Muscle of arm (tissue), 1 donor: ENCODE measurements at regions not wholly inside any gene's neighbourhood (a gene's known extent, or its start where the extent isn't known, plus 50 kb on each side); places are given as distances from the start of the nearest gene placed in this dataset.
"Not testable (repeated sequence)": the region's sequence is repeated elsewhere in the genome, so short reads cannot be mapped to it uniquely, and the experiment has no call there.

Experiments
- DNase-seq: peaks from one replicate; pipeline ENCODE4 v3.0.0-alpha.2; 2013

GRCh38 chr10:18868919-18869318 is 179.7 kb upstream of the MALRD1 start:
- no peak for DNase-seq

DNA sequence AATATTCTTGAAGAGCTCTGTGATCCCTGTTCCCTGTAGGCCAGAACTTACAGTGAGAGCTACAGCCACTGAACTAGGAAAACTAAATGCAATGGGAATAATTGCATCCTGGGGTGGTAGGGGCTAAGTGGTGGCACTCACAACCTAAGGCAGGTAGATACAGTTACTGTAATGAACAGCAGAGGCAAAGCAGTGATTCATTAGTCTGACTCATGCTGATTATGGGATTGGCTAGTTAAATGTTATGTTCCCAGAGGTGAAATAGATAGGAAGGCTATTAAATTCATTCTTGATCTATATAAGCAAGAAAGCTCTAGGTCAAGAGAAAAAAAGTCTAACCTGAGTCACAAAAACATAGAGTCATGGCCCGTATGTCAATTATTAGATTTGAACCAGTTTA is 173.1 kb upstream of the MALRD1 start:
- DNase-seq: no peak

DNA sequence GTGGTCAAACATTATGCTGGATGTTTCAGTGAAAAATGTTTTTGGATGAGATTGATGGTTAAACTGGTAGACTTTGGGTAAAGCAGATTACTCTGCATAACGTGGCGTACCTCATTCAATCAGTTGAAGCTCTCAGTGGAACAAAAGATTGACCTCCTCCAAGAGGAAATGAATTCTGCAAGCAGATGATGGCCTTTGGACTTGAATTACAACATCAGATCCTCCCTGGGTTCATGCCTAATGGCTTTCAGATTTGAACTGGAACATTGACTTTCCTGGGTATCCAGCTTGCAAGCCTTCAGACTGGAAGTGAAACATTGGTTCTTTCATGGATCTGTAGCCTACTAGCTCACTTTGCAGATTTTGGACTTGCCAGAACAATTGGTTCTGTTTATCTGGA is 169.3 kb upstream of the MALRD1 start:
- no peak for DNase-seq

- DNase-seq: no peak
Observed at GRCh38 chr10:18880530-18880929, 168.1 kb upstream of the MALRD1 start.

GRCh38 chr10:18886102-18886501 is 162.5 kb upstream of the MALRD1 start:
- DNase-seq: no peak

- DNase-seq: no peak
Observed at GRCh38 chr10:18906636-18907035, 142.0 kb upstream of the MALRD1 start.

DNA sequence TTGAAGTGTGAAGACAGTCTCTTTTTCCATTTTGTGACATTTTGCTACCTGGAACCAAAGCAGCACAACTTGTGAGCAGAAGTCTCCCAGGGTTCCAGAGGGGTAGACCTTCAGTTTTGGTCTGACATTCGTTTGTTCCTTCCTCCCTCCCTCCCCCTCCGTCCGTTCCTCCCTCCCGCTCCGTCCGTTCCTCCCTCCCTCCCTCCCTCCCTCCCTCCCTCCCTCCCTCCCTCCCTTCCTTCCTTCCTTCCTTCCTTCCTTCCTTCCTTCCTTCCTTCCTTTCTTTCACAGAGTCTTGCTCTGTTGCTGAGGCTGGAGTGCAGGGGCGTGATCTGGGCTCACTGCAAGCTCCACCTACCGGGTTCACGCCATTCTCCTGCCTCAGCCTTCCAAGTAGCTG is 131.2 kb upstream of the MALRD1 start:
- DNase-seq: not testable (repeated sequence)

DNA sequence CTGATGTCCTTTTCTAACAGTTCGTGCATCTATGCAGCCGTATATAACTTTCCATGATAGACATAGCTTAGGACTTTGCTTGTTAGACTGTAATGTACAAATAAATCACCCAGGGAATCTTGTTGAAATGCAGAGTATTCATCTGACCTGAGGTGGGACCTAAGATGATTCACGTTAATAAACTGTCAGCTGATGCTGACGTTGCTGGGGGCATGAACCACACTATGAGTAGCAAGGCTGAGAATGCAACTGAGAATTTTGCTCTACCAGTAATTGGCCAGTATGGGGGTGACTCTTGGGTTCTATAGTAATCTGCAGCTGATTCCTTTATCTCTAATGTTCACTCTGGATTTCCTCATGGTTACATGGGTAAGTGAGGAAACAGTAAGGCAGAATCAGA is 130.1 kb upstream of the MALRD1 start:
- no peak for DNase-seq

GRCh38 chr10:18949391-18949790 is 99.2 kb upstream of the MALRD1 start:
- DNase-seq: no peak

DNA sequence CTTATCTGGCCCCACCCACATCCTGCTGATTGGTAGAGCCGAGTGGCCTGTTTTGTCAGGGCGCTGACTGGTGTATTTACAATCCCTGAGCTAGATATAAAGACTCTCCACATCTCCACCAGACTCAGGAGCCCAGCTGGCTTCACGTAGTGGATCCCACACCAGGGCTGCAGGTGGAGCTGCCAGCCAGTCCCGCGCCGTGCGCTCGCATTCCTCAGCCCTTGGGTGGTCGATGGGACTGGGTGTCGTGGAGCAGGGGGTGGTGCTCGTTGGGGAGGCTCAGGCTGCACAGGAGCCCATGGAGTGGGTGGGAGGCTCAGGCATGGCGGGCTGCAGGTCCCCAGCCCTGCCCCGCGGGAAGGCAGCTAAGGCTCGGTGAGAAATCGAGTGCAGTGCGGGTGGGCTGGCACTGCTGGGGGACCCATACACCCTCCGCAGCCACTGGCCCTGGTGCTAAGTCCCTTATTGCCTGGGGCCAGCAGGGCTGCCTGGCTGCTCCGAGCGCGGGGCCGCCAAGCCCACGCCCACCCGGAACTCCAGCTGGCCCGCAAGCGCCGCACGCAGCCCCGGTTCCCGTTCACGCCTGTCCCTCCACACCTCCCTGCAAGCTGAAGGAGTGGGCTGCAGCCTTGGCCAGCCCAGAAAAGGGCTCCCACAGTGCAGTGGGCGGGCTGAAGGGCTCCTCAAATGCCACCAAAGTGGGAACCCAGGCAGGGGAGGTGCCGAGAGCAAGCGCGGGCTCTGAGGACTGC is 97.4 kb upstream of the MALRD1 start:
- DNase-seq: not testable (repeated sequence)

DNA sequence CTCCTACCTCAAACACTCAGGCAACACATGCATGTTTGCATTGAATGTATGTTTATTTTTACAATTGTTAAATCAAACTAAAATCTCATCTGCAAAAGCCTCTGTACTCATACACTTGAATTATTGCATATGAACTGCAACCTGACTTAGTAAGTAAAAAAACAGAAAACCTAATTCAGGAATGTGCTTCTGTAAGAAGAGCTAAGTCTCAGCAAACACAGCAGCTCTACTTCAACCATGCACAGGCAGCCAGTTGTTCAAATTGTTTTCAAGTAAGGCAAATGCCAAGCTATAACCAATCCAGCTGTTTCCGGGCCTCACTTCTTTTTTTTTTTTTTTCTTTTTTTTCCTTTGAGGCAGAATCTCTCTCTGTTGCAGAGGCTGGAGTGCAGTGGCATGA is 93.5 kb upstream of the MALRD1 start:
- no peak for DNase-seq

GRCh38 chr10:18959369-18959768 is 89.2 kb upstream of the MALRD1 start:
- DNase-seq: no peak

DNA sequence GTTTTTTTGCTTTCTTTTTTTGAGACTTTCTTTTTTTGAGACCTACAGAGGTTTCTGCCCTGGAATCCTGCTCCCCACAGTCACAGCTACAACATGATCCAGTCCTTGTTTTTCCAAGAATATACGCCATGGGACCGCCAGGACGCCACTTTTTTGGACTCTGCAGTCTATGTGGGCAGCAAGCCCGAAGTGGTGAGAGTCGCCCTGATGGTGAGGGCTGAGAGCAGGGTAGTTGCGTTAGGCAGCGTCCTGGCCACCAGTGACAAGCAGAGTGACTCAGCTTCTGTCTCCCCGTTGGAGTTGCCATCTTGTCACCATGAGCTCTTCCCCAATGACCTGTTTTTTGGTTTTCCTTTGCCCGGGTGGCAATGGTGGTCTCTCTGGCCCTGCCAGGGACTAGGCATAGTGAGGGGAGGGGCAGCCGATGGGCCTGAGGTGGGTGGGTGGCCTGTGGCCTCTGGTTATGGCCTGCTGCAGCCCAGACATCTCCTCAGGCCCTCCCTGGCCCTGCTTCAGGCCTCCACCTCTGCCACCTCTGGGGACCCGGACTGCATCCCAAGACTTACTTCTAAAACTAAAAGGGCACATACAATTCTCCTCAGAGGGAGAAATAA is 88.0 kb upstream of the MALRD1 start:
- no peak for DNase-seq

- no peak for DNase-seq
Observed at GRCh38 chr10:18968159-18968558, 80.4 kb upstream of the MALRD1 start.

DNA sequence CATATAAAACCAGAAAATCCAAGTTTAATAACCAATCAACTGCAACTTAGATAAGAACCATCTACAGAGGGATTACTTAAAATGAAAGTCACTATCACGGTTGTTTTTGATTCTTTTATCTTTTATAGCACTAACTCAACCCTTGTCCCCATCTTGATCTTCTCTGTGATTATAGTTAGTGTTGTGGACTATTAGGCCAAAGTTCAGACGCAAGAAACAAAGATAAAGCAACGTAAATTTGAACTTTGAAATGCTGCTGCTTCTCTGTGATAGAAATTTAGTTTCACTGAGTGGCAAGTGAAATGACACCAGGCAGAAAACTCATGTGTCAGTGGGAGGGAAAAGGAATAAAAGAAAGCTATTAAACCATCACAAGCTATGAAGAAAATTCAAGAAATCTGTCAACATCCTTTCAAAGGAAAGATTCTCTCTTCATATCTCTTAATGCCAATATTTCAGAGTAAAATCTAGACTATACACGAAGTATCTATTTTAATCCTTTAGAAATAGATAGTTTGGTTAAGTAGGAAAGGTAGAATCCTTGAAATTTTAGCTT is 71.8 kb upstream of the MALRD1 start:
- DNase-seq: no peak

DNA sequence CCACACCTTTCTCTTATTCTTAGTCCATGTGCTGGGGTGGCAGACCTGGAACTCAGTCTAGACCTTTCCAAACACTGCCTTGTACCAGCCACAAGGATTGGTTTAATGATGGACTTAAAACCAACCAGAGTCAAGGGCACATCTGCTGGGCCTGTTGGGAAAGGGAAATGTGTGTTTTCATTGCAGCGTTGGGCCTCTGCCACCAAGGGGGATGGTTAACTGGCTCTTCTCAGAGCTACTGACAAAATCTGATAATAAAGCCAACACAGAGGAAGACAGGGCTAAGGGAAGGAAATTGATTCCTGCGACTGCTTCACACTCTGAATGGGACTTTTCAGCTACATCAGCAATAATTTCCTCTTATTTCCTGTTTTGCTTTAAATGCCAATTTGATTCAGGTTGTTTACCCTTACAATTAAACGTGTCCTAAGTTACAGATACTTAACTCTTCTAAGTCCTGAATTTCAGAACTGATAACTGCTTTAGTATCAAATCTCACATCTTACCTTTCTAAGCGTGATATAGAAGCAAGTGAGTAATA is 68.4 kb upstream of the MALRD1 start:
- DNase-seq: no peak

DNA sequence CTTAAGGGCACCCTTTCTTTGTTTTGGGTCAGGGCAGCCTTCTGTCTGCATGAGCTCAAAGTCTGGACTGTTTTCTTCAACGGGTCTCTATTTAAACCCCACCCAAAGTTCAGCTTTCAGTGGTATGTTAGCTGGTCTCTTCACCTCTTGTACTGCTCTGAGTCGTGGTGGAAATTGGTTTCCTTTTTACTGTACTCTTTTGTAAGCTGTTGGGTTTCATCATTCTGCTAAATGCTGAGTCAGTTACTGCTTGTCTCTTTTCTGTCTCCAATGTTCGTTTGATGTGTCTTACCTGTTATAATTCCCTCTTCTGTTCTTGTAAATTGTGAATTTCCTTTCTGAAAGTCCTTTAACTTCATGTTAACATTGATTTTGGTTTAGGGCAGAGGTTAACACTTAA is 64.1 kb upstream of the MALRD1 start:
- no peak for DNase-seq

DNA sequence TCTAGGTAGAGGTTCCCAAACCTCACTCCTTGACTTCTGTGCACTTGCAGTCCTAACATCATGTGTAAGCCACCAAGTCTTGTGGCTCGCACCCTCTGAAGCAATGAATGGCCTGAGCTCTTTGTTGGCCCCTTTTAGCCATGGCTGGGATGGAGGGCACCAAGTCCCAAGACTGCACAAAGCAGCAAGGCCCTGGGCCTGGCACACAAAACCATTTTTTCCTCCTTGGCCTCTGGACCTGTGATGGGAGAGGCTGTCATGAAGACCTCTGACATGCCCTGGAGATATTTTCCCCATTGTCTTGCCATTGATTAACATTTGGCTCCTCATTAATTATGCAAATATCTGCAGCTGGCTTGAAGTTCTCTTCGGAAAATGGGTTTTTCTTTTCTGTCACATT is 60.3 kb upstream of the MALRD1 start:
- no peak for DNase-seq
